ENCODE measurements at regions not wholly inside any gene's neighbourhood (a gene's known extent, or its start where the extent isn't known, plus 50 kb on each side); places are given as distances from the start of the nearest gene placed in this dataset.

GRCh38 chr11:115030166-115030565 is 351.8 kb downstream of the NXPE2 start:
- no peak for DNase-seq (ENCODE audit: low read depth)

- DNase-seq (ENCODE audit: low read depth): no peak
Measured at GRCh38 chr11:115036406-115037180, 358.3 kb downstream of the NXPE2 start.

- DNase-seq (ENCODE audit: low read depth): no peak
Measured at GRCh38 chr11:115042002-115042401, 363.7 kb downstream of the NXPE2 start.

- DNase-seq (ENCODE audit: low read depth): no peak
Measured at GRCh38 chr11:115047631-115048030, 369.3 kb downstream of the NXPE2 start.

GRCh38 chr11:115049796-115050195 is 371.5 kb downstream of the NXPE2 start:
- DNase-seq (ENCODE audit: low read depth): no peak

GRCh38 chr11:115050756-115051155 is 372.4 kb downstream of the NXPE2 start:
- DNase-seq (ENCODE audit: low read depth): no peak

GRCh38 chr11:115051938-115052590 is 373.7 kb downstream of the NXPE2 start:
- no peak for DNase-seq (ENCODE audit: low read depth)

GRCh38 chr11:115052601-115053000 is 374.3 kb downstream of the NXPE2 start:
- no peak for DNase-seq (ENCODE audit: low read depth)

- DNase-seq (ENCODE audit: low read depth): no peak
Measured at GRCh38 chr11:115054570-115055538, 376.5 kb downstream of the NXPE2 start.

- DNase-seq (ENCODE audit: low read depth): no peak
Measured at GRCh38 chr11:115056514-115056913, 378.2 kb downstream of the NXPE2 start.

GRCh38 chr11:115060840-115061239 is 382.5 kb downstream of the NXPE2 start:
- DNase-seq (ENCODE audit: low read depth): no peak

- no peak for DNase-seq (ENCODE audit: low read depth)
Measured at GRCh38 chr11:115065314-115065713, 387.0 kb downstream of the NXPE2 start.

- no peak for DNase-seq (ENCODE audit: low read depth)
Measured at GRCh38 chr11:115065830-115066664, 387.7 kb downstream of the NXPE2 start.

GRCh38 chr11:115067471-115067870 is 389.1 kb downstream of the NXPE2 start:
- no peak for DNase-seq (ENCODE audit: low read depth)

- DNase-seq (ENCODE audit: low read depth): no peak
Measured at GRCh38 chr11:115067900-115068530, 389.7 kb downstream of the NXPE2 start.

- DNase-seq (ENCODE audit: low read depth): no peak
Measured at GRCh38 chr11:115069599-115069998, 391.3 kb downstream of the NXPE2 start.

GRCh38 chr11:115075356-115075755 is 397.0 kb downstream of the NXPE2 start:
- DNase-seq (ENCODE audit: low read depth): no peak

- no peak for DNase-seq (ENCODE audit: low read depth)
Measured at GRCh38 chr11:115077740-115078139, 399.4 kb downstream of the NXPE2 start.

- DNase-seq (ENCODE audit: low read depth): no peak
Measured at GRCh38 chr11:115078461-115079438, 400.4 kb downstream of the NXPE2 start.

All from amniotic epithelial cell (primary cell).